Neural cell (in vitro differentiated cells): ENCODE measurements at regions not wholly inside any gene's neighbourhood (a gene's known extent, or its start where the extent isn't known, plus 50 kb on each side); places are given as distances from the start of the nearest gene placed in this dataset.

Source experiments
- H2AFZ ChIP-seq: fragments of 200-600, 300-800 bp; sonication (generic), shearing (Covaris generic); 2 replicates; pipeline ENCODE4 v1.6.0; 2014; ENCODE audit warnings: low read depth, mild to moderate bottlenecking, antibody characterized with exemption, low read length, moderate library complexity
- H3F3A ChIP-seq: fragments of 200-600 bp; shearing (Covaris generic); 2 replicates; pipeline ENCODE4 v1.6.1; 2016; ENCODE audit warnings: mild to moderate bottlenecking, moderate library complexity, mixed read lengths, antibody characterized with exemption, low read length; ENCODE audit not compliant: insufficient read depth, poor library complexity, severe bottlenecking
- H3K27ac ChIP-seq: fragments of 200-600, 300-800 bp; sonication (generic), shearing (Covaris generic); 2 replicates; pipeline ENCODE4 v1.5.1; 2014; ENCODE audit warnings: mild to moderate bottlenecking, low read length, moderate library complexity
- H3K27me3 ChIP-seq: fragments of 300-800, 200-600 bp; sonication (generic), shearing (Covaris generic); 2 replicates; pipeline ENCODE4 v1.6.0; 2014; ENCODE audit warnings: mild to moderate bottlenecking, low read depth, low read length, moderate library complexity; ENCODE audit not compliant: insufficient read depth
- H3K36me3 ChIP-seq: fragments of 300-800, 200-600 bp; sonication (generic), shearing (Covaris generic); 2 replicates; pipeline ENCODE4 v1.5.1; 2014; ENCODE audit warnings: mild to moderate bottlenecking, antibody characterized with exemption, low read length, moderate library complexity; ENCODE audit not compliant: insufficient read depth
- H3K4me2 ChIP-seq: fragments of 300-800, 200-600 bp; sonication (generic), shearing (Covaris generic); 2 replicates; pipeline ENCODE4 v1.6.0; 2014; ENCODE audit warnings: mild to moderate bottlenecking, low read length
- H3K4me3 ChIP-seq: fragments of 300-800, 200-600 bp; sonication (generic), shearing (Covaris generic); 2 replicates; pipeline ENCODE4 v1.5.1; 2014; ENCODE audit warnings: mild to moderate bottlenecking, low read length, moderate library complexity
- H3K79me2 ChIP-seq: fragments of 200-600 bp; shearing (Covaris generic); replicated peaks from 2 replicates; pipeline ENCODE4 v1.6.0; 2014; ENCODE audit warnings: mild to moderate bottlenecking, low read length, moderate library complexity; ENCODE audit not compliant: insufficient read depth
- H3K9ac ChIP-seq: fragments of 300-800, 200-600 bp; sonication (generic), shearing (Covaris generic); 2 replicates; pipeline ENCODE4 v1.6.1; 2016; ENCODE audit warnings: mild to moderate bottlenecking, low read length, mixed read lengths
- H3K9me2 ChIP-seq: fragments of 200-600 bp; shearing (Covaris generic); 2 replicates; pipeline ENCODE4 v1.6.1; 2016; ENCODE audit warnings: mild to moderate bottlenecking, low read length, mixed read lengths; ENCODE audit not compliant: insufficient read depth
- H3K9me3 ChIP-seq: fragments of 200-600, 300-800 bp; sonication (generic), shearing (Covaris generic); 2 replicates; pipeline ENCODE4 v1.6.1; 2016; ENCODE audit warnings: mild to moderate bottlenecking, mixed run types, low read length, moderate library complexity, mixed read lengths
- H4K20me1 ChIP-seq: fragments of 200-600 bp; shearing (Covaris generic); 2 replicates; pipeline ENCODE4 v1.6.1; 2016; ENCODE audit warnings: mild to moderate bottlenecking, mixed run types; ENCODE audit not compliant: insufficient read depth
- EP300 ChIP-seq: fragments of 450-650 bp; conservative IDR thresholded peaks from 2 replicates; pipeline ENCODE4 v1.6.1; 2014; ENCODE audit warnings: antibody characterized with exemption, mild to moderate bottlenecking, moderate library complexity; ENCODE audit not compliant: poor library complexity, severe bottlenecking
- EZH2 ChIP-seq: fragments of 200-600, 300-800 bp; shearing (Covaris generic), sonication (generic); IDR thresholded peaks from 2 replicates; pipeline ENCODE4 v1.6.1; 2014; ENCODE audit warnings: antibody characterized with exemption, low read length, borderline replicate concordance, mild to moderate bottlenecking; ENCODE audit not compliant: insufficient read depth, poor library complexity, severe bottlenecking
- MXI1 ChIP-seq: fragments of 450-650 bp; conservative IDR thresholded peaks from 2 replicates; pipeline ENCODE4 v1.6.1; 2014; ENCODE audit warnings: antibody characterized with exemption, mild to moderate bottlenecking; ENCODE audit not compliant: poor library complexity, severe bottlenecking
- POLR2AphosphoS5 ChIP-seq: IDR thresholded peaks from 2 replicates; pipeline ENCODE4 v1.6.1; 2012
- RAD21 ChIP-seq: fragments of 450-650 bp; conservative IDR thresholded peaks from 2 replicates; pipeline ENCODE4 v1.6.1; 2014; ENCODE audit warnings: antibody characterized with exemption, mild to moderate bottlenecking, moderate library complexity
- SMC3 ChIP-seq: fragments of 450-650 bp; conservative IDR thresholded peaks from 2 replicates; pipeline ENCODE4 v1.6.1; 2014; ENCODE audit warnings: antibody characterized with exemption, mild to moderate bottlenecking, moderate library complexity; ENCODE audit not compliant: poor library complexity
- TAF1 ChIP-seq: IDR thresholded peaks from 2 replicates; pipeline ENCODE4 v1.6.1; 2012; ENCODE audit warnings: low read depth
- TF ChIP-seq, protein P1 (sequence below): fragments of 450-650 bp; IDR thresholded peaks from 2 replicates; pipeline ENCODE4 v1.5.1; 2014; ENCODE audit warnings: antibody characterized with exemption, mild to moderate bottlenecking, moderate library complexity; ENCODE audit not compliant: poor library complexity, severe bottlenecking
- TF ChIP-seq, protein P2 (sequence below): IDR thresholded peaks from 2 replicates; pipeline ENCODE4 v1.6.1; 2012; ENCODE audit warnings: borderline replicate concordance

- Histone ChIP-seq H3K79me2 (no peaks in the 10 kb centered on the region), H3K9me3 (no peaks in the 10 kb centered on the region), H3K27me3 (no peaks in the 10 kb centered on the region), H3K27ac (no peak overlapping the region), H3F3A (no peaks in the 10 kb centered on the region), H2AFZ (no peak overlapping the region), H3K4me3 (no peak overlapping the region), H3K36me3 (no peaks in the 10 kb centered on the region), H3K4me2 (no peak overlapping the region), H3K9ac (no peak overlapping the region), H3K9me2 (no peaks in the 10 kb centered on the region), H4K20me1 (no peaks in the 10 kb centered on the region)
- TF ChIP-seq POLR2AphosphoS5 = no peak
- no peak for TF ChIP-seq SMC3
- no peak for TF ChIP-seq EP300
- TF ChIP-seq TAF1 = no peak
- no peak for TF ChIP-seq MXI1
Measured at GRCh38 chr18:8513249-8513648, 96.0 kb upstream of the RAB12 start.

GRCh38 chr18:8514409-8514808 lies 94.8 kb upstream of the RAB12 start:
- no peak overlapping the region for H3K27ac ChIP-seq
- H2AFZ ChIP-seq = no peak overlapping the region
- H4K20me1 ChIP-seq = no peaks in the 10 kb centered on the region
- H3K4me2 ChIP-seq = no peak overlapping the region
- H3K36me3 ChIP-seq = no peaks in the 10 kb centered on the region
- no peak overlapping the region for H3K9ac ChIP-seq
- H3F3A ChIP-seq = no peaks in the 10 kb centered on the region
- no peaks in the 10 kb centered on the region for H3K9me3 ChIP-seq
- no peaks in the 10 kb centered on the region for H3K79me2 ChIP-seq
- H3K27me3 ChIP-seq = no peaks in the 10 kb centered on the region
- no peak overlapping the region for H3K4me3 ChIP-seq
- H3K9me2 ChIP-seq = no peaks in the 10 kb centered on the region
- no peak for TF ChIP-seq TAF1
- TF ChIP-seq, protein P1, sequence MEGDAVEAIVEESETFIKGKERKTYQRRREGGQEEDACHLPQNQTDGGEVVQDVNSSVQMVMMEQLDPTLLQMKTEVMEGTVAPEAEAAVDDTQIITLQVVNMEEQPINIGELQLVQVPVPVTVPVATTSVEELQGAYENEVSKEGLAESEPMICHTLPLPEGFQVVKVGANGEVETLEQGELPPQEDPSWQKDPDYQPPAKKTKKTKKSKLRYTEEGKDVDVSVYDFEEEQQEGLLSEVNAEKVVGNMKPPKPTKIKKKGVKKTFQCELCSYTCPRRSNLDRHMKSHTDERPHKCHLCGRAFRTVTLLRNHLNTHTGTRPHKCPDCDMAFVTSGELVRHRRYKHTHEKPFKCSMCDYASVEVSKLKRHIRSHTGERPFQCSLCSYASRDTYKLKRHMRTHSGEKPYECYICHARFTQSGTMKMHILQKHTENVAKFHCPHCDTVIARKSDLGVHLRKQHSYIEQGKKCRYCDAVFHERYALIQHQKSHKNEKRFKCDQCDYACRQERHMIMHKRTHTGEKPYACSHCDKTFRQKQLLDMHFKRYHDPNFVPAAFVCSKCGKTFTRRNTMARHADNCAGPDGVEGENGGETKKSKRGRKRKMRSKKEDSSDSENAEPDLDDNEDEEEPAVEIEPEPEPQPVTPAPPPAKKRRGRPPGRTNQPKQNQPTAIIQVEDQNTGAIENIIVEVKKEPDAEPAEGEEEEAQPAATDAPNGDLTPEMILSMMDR = no peak
- no peak for TF ChIP-seq SMC3
- no peak for TF ChIP-seq EP300
- no peak for TF ChIP-seq RAD21
- TF ChIP-seq, protein P2, sequence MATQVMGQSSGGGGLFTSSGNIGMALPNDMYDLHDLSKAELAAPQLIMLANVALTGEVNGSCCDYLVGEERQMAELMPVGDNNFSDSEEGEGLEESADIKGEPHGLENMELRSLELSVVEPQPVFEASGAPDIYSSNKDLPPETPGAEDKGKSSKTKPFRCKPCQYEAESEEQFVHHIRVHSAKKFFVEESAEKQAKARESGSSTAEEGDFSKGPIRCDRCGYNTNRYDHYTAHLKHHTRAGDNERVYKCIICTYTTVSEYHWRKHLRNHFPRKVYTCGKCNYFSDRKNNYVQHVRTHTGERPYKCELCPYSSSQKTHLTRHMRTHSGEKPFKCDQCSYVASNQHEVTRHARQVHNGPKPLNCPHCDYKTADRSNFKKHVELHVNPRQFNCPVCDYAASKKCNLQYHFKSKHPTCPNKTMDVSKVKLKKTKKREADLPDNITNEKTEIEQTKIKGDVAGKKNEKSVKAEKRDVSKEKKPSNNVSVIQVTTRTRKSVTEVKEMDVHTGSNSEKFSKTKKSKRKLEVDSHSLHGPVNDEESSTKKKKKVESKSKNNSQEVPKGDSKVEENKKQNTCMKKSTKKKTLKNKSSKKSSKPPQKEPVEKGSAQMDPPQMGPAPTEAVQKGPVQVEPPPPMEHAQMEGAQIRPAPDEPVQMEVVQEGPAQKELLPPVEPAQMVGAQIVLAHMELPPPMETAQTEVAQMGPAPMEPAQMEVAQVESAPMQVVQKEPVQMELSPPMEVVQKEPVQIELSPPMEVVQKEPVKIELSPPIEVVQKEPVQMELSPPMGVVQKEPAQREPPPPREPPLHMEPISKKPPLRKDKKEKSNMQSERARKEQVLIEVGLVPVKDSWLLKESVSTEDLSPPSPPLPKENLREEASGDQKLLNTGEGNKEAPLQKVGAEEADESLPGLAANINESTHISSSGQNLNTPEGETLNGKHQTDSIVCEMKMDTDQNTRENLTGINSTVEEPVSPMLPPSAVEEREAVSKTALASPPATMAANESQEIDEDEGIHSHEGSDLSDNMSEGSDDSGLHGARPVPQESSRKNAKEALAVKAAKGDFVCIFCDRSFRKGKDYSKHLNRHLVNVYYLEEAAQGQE = no peak
- TF ChIP-seq MXI1 = no peak
- no peak for TF ChIP-seq EZH2
- no peak for TF ChIP-seq POLR2AphosphoS5
